ENCODE measurements at regions not wholly inside any gene's neighbourhood (a gene's known extent, or its start where the extent isn't known, plus 50 kb on each side); places are given as distances from the start of the nearest gene placed in this dataset.
A peak's percentile ranks its signal among the peaks of the same experiment; 100 is the strongest.

GRCh38 chr13:37927561-37927960 lies 58.0 kb upstream of the TRPC4 start:
- H3K79me1 ChIP-seq (replicated peaks; ENCODE audit: low read length, poor library complexity, severe bottlenecking): no peaks in the 10 kb centered on the region
- H2BK5ac ChIP-seq (ENCODE audit: low read depth, low read length, poor library complexity, severe bottlenecking): no peak overlapping the region
- no peak overlapping the region for H3K4ac ChIP-seq (ENCODE audit: low read depth in 1 of 2, low read length in 2 of 2)
- no peak overlapping the region for H2AFZ ChIP-seq (ENCODE audit: low read depth, low read length)
- H3K36me3 ChIP-seq (ENCODE audit: control insufficient read depth in 1 of 2, insufficient read depth in 2 of 2, low read depth in 1 of 2, low read length in 2 of 2): no peaks in the 10 kb centered on the region
- H2BK15ac ChIP-seq (ENCODE audit: low read depth, poor library complexity, severe bottlenecking): no peak overlapping the region
- no peaks in the 10 kb centered on the region for H3K4me1 ChIP-seq (ENCODE audit: control insufficient read depth, insufficient read depth, low read depth, low read length)
- no peak overlapping the region for H2BK12ac ChIP-seq (ENCODE audit: low read length in 2 of 2)
- no peak overlapping the region for H4K8ac ChIP-seq (ENCODE audit: low read length)
- no peak overlapping the region for H3K4me3 ChIP-seq (ENCODE audit: insufficient read depth in 1 of 2, low read depth in 1 of 2, low read length in 2 of 2)
- 88% methylated on average over 2 of the region's 4 CpGs for WGBS
- H4K91ac ChIP-seq (ENCODE audit: low read length): no peak overlapping the region
- no peak for DNase-seq
- no peak overlapping the region for H2BK120ac ChIP-seq (ENCODE audit: low read depth, low read length)
- no peak overlapping the region for H3K18ac ChIP-seq (ENCODE audit: low read depth in 1 of 2, low read length in 2 of 2)
- H2AK5ac ChIP-seq (ENCODE audit: low read length, severe bottlenecking): no peak overlapping the region
- H3K27me3 ChIP-seq (ENCODE audit: control insufficient read depth in 1 of 2, insufficient read depth in 1 of 2, low read length in 2 of 2): no peaks in the 10 kb centered on the region
- no peak overlapping the region for H3K14ac ChIP-seq (ENCODE audit: low read length in 2 of 2)
- H3K9ac ChIP-seq (ENCODE audit: low read length): no peak overlapping the region
- no peak overlapping the region for H3K23ac ChIP-seq (ENCODE audit: low read length in 2 of 2)
- no peak overlapping the region for H3K27ac ChIP-seq (ENCODE audit: low read length, poor library complexity, severe bottlenecking)
- no peaks in the 10 kb centered on the region for H3K9me3 ChIP-seq (ENCODE audit: control insufficient read depth, low read length)
- no peak overlapping the region for H3K4me2 ChIP-seq (ENCODE audit: low read length, poor library complexity, severe bottlenecking)

- Histone ChIP-seq H2BK15ac (ENCODE audit: low read depth, poor library complexity, severe bottlenecking) (no peak overlapping the region), H3K4me1 (ENCODE audit: control insufficient read depth, insufficient read depth, low read depth, low read length) (no peaks in the 10 kb centered on the region)
- 78% methylated on average over 5 of the region's 7 CpGs for whole genome bisulfite sequencing
These were observed 56.4 kb upstream of the TRPC4 start for GRCh38 chr13:37925878-37926473.

GRCh38 chr13:37923236-37923635 lies 53.7 kb upstream of the TRPC4 start:
- no peak overlapping the region for H3K18ac ChIP-seq (ENCODE audit: low read depth in 1 of 2, low read length in 2 of 2)
- H3K36me3 ChIP-seq (ENCODE audit: control insufficient read depth in 1 of 2, insufficient read depth in 2 of 2, low read depth in 1 of 2, low read length in 2 of 2): no peaks in the 10 kb centered on the region
- H2AK5ac ChIP-seq (ENCODE audit: low read length, severe bottlenecking): no peak overlapping the region
- no peaks in the 10 kb centered on the region for H3K4me1 ChIP-seq (ENCODE audit: control insufficient read depth, insufficient read depth, low read depth, low read length)
- no peaks in the 10 kb centered on the region for H3K79me1 ChIP-seq (replicated peaks; ENCODE audit: low read length, poor library complexity, severe bottlenecking)
- H3K27ac ChIP-seq (ENCODE audit: low read length, poor library complexity, severe bottlenecking): no peak overlapping the region
- H3K4me2 ChIP-seq (ENCODE audit: low read length, poor library complexity, severe bottlenecking): no peak overlapping the region
- H2BK15ac ChIP-seq (ENCODE audit: low read depth, poor library complexity, severe bottlenecking): no peak overlapping the region
- H4K91ac ChIP-seq (ENCODE audit: low read length): no peak overlapping the region
- H2BK5ac ChIP-seq (ENCODE audit: low read depth, low read length, poor library complexity, severe bottlenecking): no peak overlapping the region
- H3K14ac ChIP-seq (ENCODE audit: low read length in 2 of 2): no peak overlapping the region
- H4K8ac ChIP-seq (ENCODE audit: low read length): no peak overlapping the region
- H2BK12ac ChIP-seq (ENCODE audit: low read length in 2 of 2): no peak overlapping the region
- H3K27me3 ChIP-seq (ENCODE audit: control insufficient read depth in 1 of 2, insufficient read depth in 1 of 2, low read length in 2 of 2): no peaks in the 10 kb centered on the region
- no peak overlapping the region for H2AFZ ChIP-seq (ENCODE audit: low read depth, low read length)
- no peak overlapping the region for H3K9ac ChIP-seq (ENCODE audit: low read length)
- H2BK120ac ChIP-seq (ENCODE audit: low read depth, low read length): no peak overlapping the region
- peak; percentile 14 for DNase-seq
- H3K9me3 ChIP-seq (ENCODE audit: control insufficient read depth, low read length): no peaks in the 10 kb centered on the region
- no peak overlapping the region for H3K4ac ChIP-seq (ENCODE audit: low read depth in 1 of 2, low read length in 2 of 2)
- no peak overlapping the region for H3K23ac ChIP-seq (ENCODE audit: low read length in 2 of 2)
- no peak overlapping the region for H3K4me3 ChIP-seq (ENCODE audit: insufficient read depth in 1 of 2, low read depth in 1 of 2, low read length in 2 of 2)

More at GRCh38 chr13:37925878-37926473, 56.4 kb upstream of the TRPC4 start:
- Histone ChIP-seq H2BK120ac (ENCODE audit: low read depth, low read length) (no peak overlapping the region), H3K23ac (ENCODE audit: low read length in 2 of 2) (no peak overlapping the region), H3K4me3 (ENCODE audit: insufficient read depth in 1 of 2, low read depth in 1 of 2, low read length in 2 of 2) (no peak overlapping the region), H3K9ac (ENCODE audit: low read length) (no peak overlapping the region), H3K4ac (ENCODE audit: low read depth in 1 of 2, low read length in 2 of 2) (no peak overlapping the region), H3K79me1 (replicated peaks; ENCODE audit: low read length, poor library complexity, severe bottlenecking) (no peaks in the 10 kb centered on the region), H3K27ac (ENCODE audit: low read length, poor library complexity, severe bottlenecking) (no peak overlapping the region), H3K14ac (ENCODE audit: low read length in 2 of 2) (no peak overlapping the region), H3K9me3 (ENCODE audit: control insufficient read depth, low read length) (no peaks in the 10 kb centered on the region), H2BK5ac (ENCODE audit: low read depth, low read length, poor library complexity, severe bottlenecking) (no peak overlapping the region), H4K91ac (ENCODE audit: low read length) (no peak overlapping the region), H3K27me3 (ENCODE audit: control insufficient read depth in 1 of 2, insufficient read depth in 1 of 2, low read length in 2 of 2) (no peaks in the 10 kb centered on the region), H2AK5ac (ENCODE audit: low read length, severe bottlenecking) (no peak overlapping the region), H3K4me2 (ENCODE audit: low read length, poor library complexity, severe bottlenecking) (no peak overlapping the region), H2AFZ (ENCODE audit: low read depth, low read length) (no peak overlapping the region), H3K36me3 (ENCODE audit: control insufficient read depth in 1 of 2, insufficient read depth in 2 of 2, low read depth in 1 of 2, low read length in 2 of 2) (no peaks in the 10 kb centered on the region), H3K18ac (ENCODE audit: low read depth in 1 of 2, low read length in 2 of 2) (no peak overlapping the region), H2BK12ac (ENCODE audit: low read length in 2 of 2) (no peak overlapping the region), H4K8ac (ENCODE audit: low read length) (no peak overlapping the region)
- no peak for DNase-seq

- no peak overlapping the region for H2BK5ac ChIP-seq (ENCODE audit: low read depth, low read length, poor library complexity, severe bottlenecking)
- H3K23ac ChIP-seq (ENCODE audit: low read length in 2 of 2): no peak overlapping the region
- H3K4me1 ChIP-seq (ENCODE audit: control insufficient read depth, insufficient read depth, low read depth, low read length): no peaks in the 10 kb centered on the region
- H3K79me1 ChIP-seq (replicated peaks; ENCODE audit: low read length, poor library complexity, severe bottlenecking): no peaks in the 10 kb centered on the region
- H3K27ac ChIP-seq (ENCODE audit: low read length, poor library complexity, severe bottlenecking): no peak overlapping the region
- H3K4ac ChIP-seq (ENCODE audit: low read depth in 1 of 2, low read length in 2 of 2): no peak overlapping the region
- no peak overlapping the region for H2AK5ac ChIP-seq (ENCODE audit: low read length, severe bottlenecking)
- H3K27me3 ChIP-seq (ENCODE audit: control insufficient read depth in 1 of 2, insufficient read depth in 1 of 2, low read length in 2 of 2): no peaks in the 10 kb centered on the region
- peak overlapping the region in 1 of 2 experiments; percentile 70 for H3K4me3 ChIP-seq (ENCODE audit: insufficient read depth in 1 of 2, low read depth in 1 of 2, low read length in 2 of 2)
- no peak overlapping the region for H4K91ac ChIP-seq (ENCODE audit: low read length)
- no peak for DNase-seq
- H4K8ac ChIP-seq (ENCODE audit: low read length): peak overlapping the region; percentile 41
- H2BK120ac ChIP-seq (ENCODE audit: low read depth, low read length): no peak overlapping the region
- H2AFZ ChIP-seq (ENCODE audit: low read depth, low read length): no peak overlapping the region
- H2BK15ac ChIP-seq (ENCODE audit: low read depth, poor library complexity, severe bottlenecking): no peak overlapping the region
- H2BK12ac ChIP-seq (ENCODE audit: low read length in 2 of 2): no peak overlapping the region
- no peak overlapping the region for H3K18ac ChIP-seq (ENCODE audit: low read depth in 1 of 2, low read length in 2 of 2)
- no peak overlapping the region for H3K4me2 ChIP-seq (ENCODE audit: low read length, poor library complexity, severe bottlenecking)
- no peaks in the 10 kb centered on the region for H3K36me3 ChIP-seq (ENCODE audit: control insufficient read depth in 1 of 2, insufficient read depth in 2 of 2, low read depth in 1 of 2, low read length in 2 of 2)
- WGBS: 70% methylated on average over 1 of the region's 4 CpGs
- H3K9me3 ChIP-seq (ENCODE audit: control insufficient read depth, low read length): peaks cover 12% of the 10 kb centered on the region
- no peak overlapping the region for H3K14ac ChIP-seq (ENCODE audit: low read length in 2 of 2)
- H3K9ac ChIP-seq (ENCODE audit: low read length): peak overlapping the region; percentile 56
These were observed 49.8 kb upstream of the TRPC4 start for GRCh38 chr13:37919329-37919880.

All from mesenchymal stem cell (in vitro differentiated cells and primary cell).